Breast epithelium (tissue), 3 donors: ENCODE measurements at regions not wholly inside any gene's neighbourhood (a gene's known extent, or its start where the extent isn't known, plus 50 kb on each side); places are given as distances from the start of the nearest gene placed in this dataset.

Experiments
- POLR2A ChIP-seq: fragments of 450-650 bp; IDR thresholded peaks from one replicate; pipeline ENCODE4 v1.6.1; 2016; ENCODE audit warnings: antibody characterized with exemption, mild to moderate bottlenecking, moderate library complexity
- POLR2AphosphoS5 ChIP-seq, 3 donors: sonication (generic); formaldehyde crosslinking; IDR thresholded peaks; one replicate each; pipeline ENCODE4 v1.6.1; 2017; ENCODE audit warnings: antibody characterized with exemption in 3 of 3
- TF ChIP-seq, protein P1 (sequence below), 3 donors: fragments of 450-650 bp; IDR thresholded peaks; one replicate each; pipeline ENCODE4 v1.5.1; 2016 to 2017; ENCODE audit warnings: antibody characterized with exemption in 3 of 3, mild to moderate bottlenecking in 3 of 3, moderate library complexity in 3 of 3

DNA sequence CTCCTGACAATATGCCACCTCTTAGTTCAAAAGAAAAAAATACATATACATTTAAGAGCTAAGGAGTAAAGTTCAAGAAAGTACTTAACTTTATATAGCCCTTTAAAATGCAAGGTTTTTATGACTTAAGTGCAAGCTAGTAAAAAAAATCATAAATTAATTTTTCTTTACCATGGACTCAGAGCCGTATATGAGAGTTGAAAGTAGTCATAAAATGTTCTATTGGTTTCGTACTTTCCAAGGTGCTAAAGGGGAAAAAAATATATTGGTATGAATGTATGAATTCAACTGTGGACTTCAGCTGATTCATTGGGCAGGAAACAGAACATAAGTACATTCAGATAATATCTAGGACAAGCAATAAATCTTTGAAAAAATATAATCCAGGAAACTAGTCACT, 869.8 kb upstream of the AGA start:
- TF ChIP-seq, protein P1, sequence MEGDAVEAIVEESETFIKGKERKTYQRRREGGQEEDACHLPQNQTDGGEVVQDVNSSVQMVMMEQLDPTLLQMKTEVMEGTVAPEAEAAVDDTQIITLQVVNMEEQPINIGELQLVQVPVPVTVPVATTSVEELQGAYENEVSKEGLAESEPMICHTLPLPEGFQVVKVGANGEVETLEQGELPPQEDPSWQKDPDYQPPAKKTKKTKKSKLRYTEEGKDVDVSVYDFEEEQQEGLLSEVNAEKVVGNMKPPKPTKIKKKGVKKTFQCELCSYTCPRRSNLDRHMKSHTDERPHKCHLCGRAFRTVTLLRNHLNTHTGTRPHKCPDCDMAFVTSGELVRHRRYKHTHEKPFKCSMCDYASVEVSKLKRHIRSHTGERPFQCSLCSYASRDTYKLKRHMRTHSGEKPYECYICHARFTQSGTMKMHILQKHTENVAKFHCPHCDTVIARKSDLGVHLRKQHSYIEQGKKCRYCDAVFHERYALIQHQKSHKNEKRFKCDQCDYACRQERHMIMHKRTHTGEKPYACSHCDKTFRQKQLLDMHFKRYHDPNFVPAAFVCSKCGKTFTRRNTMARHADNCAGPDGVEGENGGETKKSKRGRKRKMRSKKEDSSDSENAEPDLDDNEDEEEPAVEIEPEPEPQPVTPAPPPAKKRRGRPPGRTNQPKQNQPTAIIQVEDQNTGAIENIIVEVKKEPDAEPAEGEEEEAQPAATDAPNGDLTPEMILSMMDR (IDR thresholded peaks at IDR 0.05), result no peak
- TF ChIP-seq POLR2A (no peak), POLR2AphosphoS5 (IDR thresholded peaks at IDR 0.05) (no peak)
